SK-N-SH (cell line): ENCODE measurements at regions not wholly inside any gene's neighbourhood (a gene's known extent, or its start where the extent isn't known, plus 50 kb on each side); places are given as distances from the start of the nearest gene placed in this dataset.

ENCODE experiments used
- CTCF ChIA-PET: fragments of 300-600, 350-600 bp; formaldehyde crosslinking; extraction: SDS; loops from one replicate; lab custom pipeline; 2021; lab: Yijun Ruan, JAX
- POLR2A ChIA-PET: fragments of 350-600 bp; sonication (Branson Sonifier 250); formaldehyde crosslinking; extraction: SDS; loops from one replicate; lab custom pipeline; 2020; ENCODE audit warnings: antibody characterized with exemption, inconsistent platforms; lab: Yijun Ruan, JAX
- DNase-seq: peaks from one replicate; pipeline ENCODE4 v3.0.0; 2012
- H2AFZ ChIP-seq: fragments of 200-600 bp; sonication (generic); 2 replicates; pipeline ENCODE4 v1.8.1; 2016; ENCODE audit warnings: antibody characterized with exemption, mild to moderate bottlenecking, low read depth
- H3F3A ChIP-seq: fragments of 200-600 bp; sonication (generic); replicated peaks from 2 replicates; pipeline ENCODE3; 2016; ENCODE audit warnings: antibody characterized with exemption, mild to moderate bottlenecking; ENCODE audit not compliant: insufficient read depth
- H3K27ac ChIP-seq, 2 experiments: fragments of 200-500 bp in 1 of 2; fragments of 200-600 bp in 1 of 2; sonication (Bioruptor generic) in 1 of 2; sonication (generic), shearing (Covaris generic) in 1 of 2; 2 replicates each; pipeline versions ENCODE4 v1.5.1 to v1.6.1; 2014 to 2016; ENCODE audit warnings: low read depth in 2 of 2, inconsistent platforms in 1 of 2, low read length in 1 of 2, mild to moderate bottlenecking in 1 of 2, mixed read lengths in 1 of 2
- H3K27me3 ChIP-seq: fragments of 200-600 bp; sonication (generic), shearing (Covaris generic); 2 replicates; pipeline ENCODE4 v1.6.1; 2016; ENCODE audit warnings: mixed run types; ENCODE audit not compliant: insufficient read depth
- H3K36me3 ChIP-seq, 2 experiments: fragments of 200-500 bp in 1 of 2; fragments of 200-600 bp in 1 of 2; sonication (Bioruptor generic) in 1 of 2; sonication (generic) in 1 of 2; replicated peaks in 1 of 2; 2 replicates each; pipeline versions ENCODE3 to v1.5.1; 2014 to 2016; ENCODE audit warnings: low read length in 1 of 2, mild to moderate bottlenecking in 1 of 2; ENCODE audit not compliant: insufficient read depth in 2 of 2, control insufficient read depth in 1 of 2
- H3K4me1 ChIP-seq, 2 experiments: fragments of 200-500 bp in 1 of 2; fragments of 200-600 bp in 1 of 2; sonication (Bioruptor generic) in 1 of 2; sonication (generic), shearing (Covaris generic) in 1 of 2; 2 replicates each; pipeline versions ENCODE4 v1.5.1 to v1.6.1; 2014 to 2016; ENCODE audit warnings: low read depth in 1 of 2, low read length in 1 of 2, mixed run types in 1 of 2; ENCODE audit not compliant: insufficient read depth in 2 of 2, control insufficient read depth in 1 of 2
- H3K4me2 ChIP-seq: fragments of 200-600 bp; sonication (generic), shearing (Covaris generic); 2 replicates; pipeline ENCODE4 v1.6.1; 2017; ENCODE audit warnings: mixed run types
- H3K4me3 ChIP-seq, 2 experiments: fragments of 200-500 bp in 1 of 2; fragments of 200-600 bp in 1 of 2; sonication (Bioruptor generic) in 1 of 2; sonication (generic), shearing (Covaris generic) in 1 of 2; 2 replicates each; pipeline versions ENCODE4 v1.5.1 to v1.8.1; 2014 to 2016; ENCODE audit warnings: low read depth in 2 of 2, inconsistent platforms in 1 of 2, low read length in 1 of 2, mild to moderate bottlenecking in 1 of 2, mixed read lengths in 1 of 2, moderate library complexity in 1 of 2
- H3K79me2 ChIP-seq: fragments of 200-600 bp; sonication (generic); 2 replicates; pipeline ENCODE4 v1.8.1; 2017; ENCODE audit warnings: mild to moderate bottlenecking; ENCODE audit not compliant: insufficient read depth
- H3K9ac ChIP-seq: fragments of 200-600 bp; sonication (generic); 2 replicates; pipeline ENCODE4 v1.6.1; 2017; ENCODE audit warnings: mixed run types
- H3K9me2 ChIP-seq: fragments of 200-600 bp; sonication (generic); 2 replicates; pipeline ENCODE4 v1.6.1; 2017; ENCODE audit warnings: mixed run types
- H3K9me3 ChIP-seq: fragments of 200-600 bp; sonication (generic); 2 replicates; pipeline ENCODE4 v1.6.1; 2017; ENCODE audit warnings: mixed run types, mild to moderate bottlenecking, moderate library complexity
- H4K20me1 ChIP-seq: fragments of 200-600 bp; sonication (generic); 2 replicates; pipeline ENCODE4 v1.6.1; 2017; ENCODE audit warnings: mild to moderate bottlenecking, mixed run types; ENCODE audit not compliant: insufficient read depth
- CTCF ChIP-seq: fragments of 200-600 bp; sonication (generic); IDR thresholded peaks from 2 replicates; pipeline ENCODE4 v1.6.1; 2017; ENCODE audit warnings: antibody characterized with exemption, mild to moderate bottlenecking, moderate library complexity
- EP300 ChIP-seq, 2 experiments: IDR thresholded peaks; 2 replicates each; pipeline versions ENCODE4 v1.4.0 to v1.6.1; 2012; ENCODE audit warnings: borderline replicate concordance in 1 of 2, low read depth in 1 of 2, low read length in 1 of 2
- FOXM1 ChIP-seq: IDR thresholded peaks from 2 replicates; pipeline ENCODE4 v1.4.0; 2012; ENCODE audit warnings: low read depth, mild to moderate bottlenecking
- IRF3 ChIP-seq: fragments of 150-350 bp; IDR thresholded peaks from 2 replicates; pipeline ENCODE4 v1.6.1; 2016; ENCODE audit warnings: mild to moderate bottlenecking, low read depth, low read length
- JUND ChIP-seq: IDR thresholded peaks from 2 replicates; pipeline ENCODE4 v1.4.0; 2012
- MEF2A ChIP-seq: IDR thresholded peaks from 2 replicates; pipeline ENCODE4 v1.4.0; 2012; ENCODE audit warnings: low read depth, borderline replicate concordance
- MXI1 ChIP-seq: IDR thresholded peaks from 2 replicates; pipeline ENCODE4 v1.6.1; 2012; ENCODE audit warnings: mild to moderate bottlenecking, low read depth, low read length, improper control_type of control experiment
- NFIC ChIP-seq: IDR thresholded peaks from 2 replicates; pipeline ENCODE4 v1.4.0; 2012; ENCODE audit warnings: borderline replicate concordance
- PBX3 ChIP-seq: IDR thresholded peaks from 2 replicates; pipeline ENCODE4; 2012
- POLR2AphosphoS5 ChIP-seq: IDR thresholded peaks from 2 replicates; pipeline ENCODE4 v1.6.1; 2012; ENCODE audit warnings: low read depth, low read length
- RAD21 ChIP-seq: IDR thresholded peaks from 2 replicates; pipeline ENCODE4 v1.6.1; 2012; ENCODE audit warnings: mild to moderate bottlenecking, low read length
- RFX5 ChIP-seq: IDR thresholded peaks from 2 replicates; pipeline ENCODE4 v1.6.1; 2012; ENCODE audit warnings: mild to moderate bottlenecking, improper control_type of control experiment, low read length
- RXRA ChIP-seq: IDR thresholded peaks from 2 replicates; pipeline ENCODE4 v1.4.0; 2012; ENCODE audit warnings: low read depth, mild to moderate bottlenecking, borderline replicate concordance
- SIN3A ChIP-seq: IDR thresholded peaks from 2 replicates; pipeline ENCODE4 v1.6.1; 2012; ENCODE audit warnings: low read depth, mild to moderate bottlenecking, low read length, moderate library complexity, borderline replicate concordance
- SMC3 ChIP-seq: IDR thresholded peaks from 2 replicates; pipeline ENCODE4 v1.6.1; 2012; ENCODE audit warnings: low read depth, low read length, improper control_type of control experiment
- TAF1 ChIP-seq: IDR thresholded peaks from 2 replicates; pipeline ENCODE4 v1.6.1; 2012; ENCODE audit warnings: low read depth, mild to moderate bottlenecking, low read length, moderate library complexity, borderline replicate concordance
- TCF12 ChIP-seq: IDR thresholded peaks from 2 replicates; pipeline ENCODE4 v1.4.0; 2012
- TEAD4 ChIP-seq: IDR thresholded peaks from 2 replicates; pipeline ENCODE4 v1.4.0; 2012; ENCODE audit warnings: mild to moderate bottlenecking, borderline replicate concordance; ENCODE audit not compliant: insufficient read depth
- YY1 ChIP-seq: IDR thresholded peaks from 2 replicates; pipeline ENCODE4 v1.4.0; 2012; ENCODE audit warnings: low read depth, mild to moderate bottlenecking
- ZBTB33 ChIP-seq: IDR thresholded peaks from 2 replicates; pipeline ENCODE4 v1.4.0; 2012; ENCODE audit warnings: low read depth, borderline replicate concordance
- WGBS: methylation state at CpG from one replicate; pipeline ENCODE4 v1.1.6; 2017; ENCODE audit warnings: low lambda C conversion rate; 5-methylcytosine and 5-hydroxymethylcytosine counted together

- H3K9me2 ChIP-seq = no peaks in the 10 kb centered on the region
- 9% methylated on average over 2 of the region's 2 CpGs for WGBS
- no peaks in the 10 kb centered on the region for H4K20me1 ChIP-seq
- H3K4me3 ChIP-seq = no peak overlapping the region
- ChIA-PET CTCF (no interaction called here), POLR2A (no interaction called here)
- TF ChIP-seq POLR2AphosphoS5 (no peak), PBX3 (no peak), MEF2A (no peak), TAF1 (no peak), MXI1 (no peak), TEAD4 (no peak), SMC3 (no peak), ZBTB33 (no peak), RFX5 (no peak), SIN3A (no peak), JUND (no peak), RXRA (no peak), EP300 (IDR thresholded peaks at IDR 0.05; ENCODE audit: borderline replicate concordance in 1 of 2, low read depth in 1 of 2, low read length in 1 of 2) (no peak), TCF12 (no peak), FOXM1 (no peak), NFIC (no peak), CTCF (no peak), RAD21 (no peak), IRF3 (no peak), YY1 (no peak)
- H3K36me3 ChIP-seq = no peaks in the 10 kb centered on the region
- H3K4me1 ChIP-seq = no peaks in the 10 kb centered on the region
- H3K27ac ChIP-seq = no peak overlapping the region
- no peaks in the 10 kb centered on the region; the same call in 1 of the 2 replicates for H3K9me3 ChIP-seq
- DNase-seq = no peak
- no peak overlapping the region for H3K9ac ChIP-seq
- no peak overlapping the region for H3K4me2 ChIP-seq
- H3K27me3 ChIP-seq = no peaks in the 10 kb centered on the region
- H3K79me2 ChIP-seq = no peaks in the 10 kb centered on the region
- H2AFZ ChIP-seq = no peak overlapping the region
- no peaks in the 10 kb centered on the region for H3F3A ChIP-seq
Observed at GRCh38 chr3:6526861-6527260, 334.1 kb upstream of the GRM7 start.
